T-helper 22 cell (primary cell): ENCODE measurements at regions not wholly inside any gene's neighbourhood (a gene's known extent, or its start where the extent isn't known, plus 50 kb on each side); places are given as distances from the start of the nearest gene placed in this dataset.

Experiments
- DNase-seq: peaks from one replicate; pipeline ENCODE4 v3.0.0-alpha.2; 2020; ENCODE audit warnings: low read depth

DNA sequence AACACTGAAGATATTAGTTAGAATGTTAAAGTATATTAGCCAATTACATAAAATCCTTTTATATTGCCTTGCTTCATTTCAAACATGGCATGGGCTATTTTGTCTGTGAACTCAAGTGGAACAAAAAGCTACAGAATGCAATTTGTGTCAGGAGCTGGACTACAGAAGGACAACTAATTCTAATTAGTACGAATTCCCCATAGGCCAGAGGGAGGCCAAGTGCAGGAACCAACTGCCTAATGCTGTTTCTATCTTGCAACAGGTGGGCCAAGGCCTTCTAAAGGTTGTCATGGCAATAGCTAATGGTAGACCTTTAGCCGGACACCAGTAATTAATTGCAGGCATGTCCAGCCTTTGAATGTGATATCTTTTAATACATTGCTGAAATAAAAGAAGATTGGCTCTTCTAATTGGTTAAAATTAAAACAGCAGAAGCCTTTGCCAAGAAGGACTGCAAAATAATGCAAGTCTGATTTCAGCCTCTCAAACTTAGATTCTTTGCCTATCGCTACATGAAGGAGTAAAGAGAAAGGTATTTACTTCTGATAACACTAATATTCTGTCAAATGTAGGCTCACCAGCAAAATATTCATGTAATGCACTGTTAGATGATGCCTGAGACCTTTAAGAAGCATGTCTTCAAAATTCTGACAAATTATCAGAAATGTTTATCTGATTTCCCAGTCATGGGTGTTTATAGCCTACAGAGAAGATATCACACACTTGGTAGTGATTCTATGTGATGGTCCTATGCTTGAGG lies 232.1 kb downstream of the LMO4 start:
- no peak for DNase-seq

DNA sequence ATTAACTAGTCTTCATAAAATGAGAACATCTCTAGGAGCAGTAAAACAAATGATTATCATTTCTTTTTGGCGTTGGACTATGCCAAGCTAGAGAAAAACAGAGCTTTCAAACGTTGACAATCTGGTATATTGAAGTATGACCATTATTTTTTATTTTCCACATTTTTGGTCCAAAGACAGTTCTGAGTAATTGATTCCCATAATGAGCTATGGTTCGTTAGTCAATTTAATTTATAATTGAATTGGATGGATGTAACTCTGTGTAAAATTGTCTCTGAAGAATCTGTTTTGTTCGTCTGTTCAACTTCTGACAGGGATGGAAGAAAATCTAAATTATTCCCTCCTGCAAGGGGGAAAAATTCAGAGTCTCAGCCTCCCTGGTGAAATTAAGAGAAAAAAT lies 234.5 kb downstream of the LMO4 start:
- DNase-seq: no peak

DNA sequence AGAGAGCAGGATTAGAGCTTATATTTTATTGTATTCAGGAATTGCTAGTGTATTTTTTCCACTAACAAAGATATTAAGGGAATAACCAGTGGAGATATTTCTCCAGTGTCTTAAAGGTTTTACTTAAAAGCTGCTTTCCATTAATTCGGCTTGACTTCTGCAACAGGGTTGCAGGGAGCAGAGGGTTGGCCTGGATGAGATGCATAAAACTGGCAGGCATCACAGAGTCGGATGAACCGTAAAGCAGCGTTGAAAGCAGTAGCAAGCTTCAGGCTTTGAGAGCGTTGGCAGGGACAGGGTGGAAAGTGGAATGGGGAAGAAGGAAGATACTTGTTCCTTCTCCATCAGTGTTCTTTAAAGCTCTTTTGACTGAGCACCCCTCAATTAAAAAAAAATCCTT lies 237.2 kb downstream of the LMO4 start:
- DNase-seq: no peak

DNA sequence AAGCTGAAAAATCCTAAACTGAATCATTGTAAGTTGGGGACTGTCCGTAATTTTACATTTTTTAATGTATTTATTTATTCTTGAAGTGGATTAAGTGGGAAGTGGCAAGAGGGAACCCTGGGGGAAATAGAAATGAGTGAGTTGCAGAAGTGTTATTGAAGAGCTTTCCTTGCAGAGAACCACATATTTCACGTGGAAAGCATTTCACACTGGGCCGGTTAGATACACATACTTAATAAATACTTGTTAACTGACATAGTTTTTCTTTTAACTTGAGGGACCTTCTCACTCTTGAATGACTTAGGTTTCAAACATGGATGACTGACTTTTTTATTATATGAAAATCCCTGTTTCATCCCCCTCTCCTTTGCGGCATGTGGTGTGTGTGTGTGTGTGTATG lies 239.3 kb downstream of the LMO4 start:
- DNase-seq: no peak

DNA sequence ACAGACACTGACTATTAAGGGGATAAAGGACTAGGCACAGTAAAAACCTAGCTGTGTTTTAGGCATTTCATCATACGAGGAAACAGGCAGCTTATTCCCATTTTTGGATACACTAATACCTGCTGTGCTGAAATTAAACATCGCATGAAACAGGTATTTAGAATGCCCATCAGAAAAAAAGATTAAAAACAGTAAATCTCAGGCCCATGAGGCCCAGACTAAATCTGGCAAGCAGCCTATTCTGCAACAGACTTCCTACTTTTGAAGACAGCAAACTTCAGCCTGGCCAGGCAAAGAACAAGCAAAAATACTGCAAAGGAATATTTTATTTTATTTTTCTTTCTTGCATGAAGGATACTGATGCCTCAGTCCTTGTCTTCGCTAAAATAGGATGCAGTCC lies 240.2 kb downstream of the LMO4 start:
- no peak for DNase-seq

DNA sequence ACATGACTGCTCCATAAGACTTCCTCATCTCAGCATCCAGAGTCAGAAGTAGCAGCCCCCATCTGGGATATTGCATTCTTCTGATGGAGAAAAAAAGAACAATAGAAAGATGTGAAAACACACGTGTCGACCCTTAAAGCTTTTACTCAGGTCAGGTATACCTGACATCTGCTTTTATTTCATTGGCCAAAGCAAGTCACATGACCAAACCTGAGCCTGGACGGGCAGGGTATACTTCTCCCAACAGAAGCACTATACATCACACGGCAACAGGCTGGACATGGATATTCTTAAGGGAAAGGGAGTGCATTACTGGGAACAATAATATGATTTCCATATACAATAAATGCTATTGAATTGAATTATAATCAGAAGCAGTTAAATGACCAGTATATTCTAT lies 243.3 kb downstream of the LMO4 start:
- no peak for DNase-seq

DNA sequence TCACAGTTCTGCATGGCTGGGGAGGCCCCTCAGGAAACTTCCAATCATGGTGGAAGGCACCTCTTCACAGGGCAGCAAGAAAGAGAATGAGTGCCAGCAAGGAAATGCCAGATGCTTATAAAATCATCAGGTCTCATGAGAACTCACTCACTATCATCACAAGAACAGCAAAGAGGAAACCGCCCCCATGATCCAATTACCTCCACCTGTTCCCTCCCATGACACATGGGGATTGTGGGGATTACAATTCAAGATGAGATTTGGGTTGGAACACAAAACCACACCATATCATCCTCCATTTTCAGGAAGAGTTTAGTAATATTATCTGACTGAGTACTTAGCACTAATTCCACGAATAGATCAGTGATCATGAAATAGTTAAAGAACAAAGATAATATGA lies 244.2 kb downstream of the LMO4 start:
- no peak for DNase-seq

DNA sequence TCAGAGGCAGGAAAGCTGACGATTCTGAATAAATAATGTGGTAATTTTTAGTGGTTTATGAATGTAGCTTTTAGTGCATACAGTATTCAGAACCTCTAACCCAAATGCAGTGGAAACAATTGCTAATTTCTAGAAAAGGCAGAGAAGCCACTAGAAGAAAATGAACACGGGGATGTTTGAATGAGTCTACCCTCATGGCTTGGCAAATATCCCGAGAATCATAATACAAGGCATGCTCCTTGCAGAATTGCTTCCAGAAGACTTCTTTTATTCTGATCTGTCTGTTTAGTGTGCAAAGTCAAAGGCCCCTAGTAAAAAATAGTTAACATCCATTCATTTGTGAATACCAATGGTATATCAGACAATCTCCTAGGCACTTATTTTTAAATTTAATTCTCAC lies 246.8 kb downstream of the LMO4 start:
- no peak for DNase-seq

DNA sequence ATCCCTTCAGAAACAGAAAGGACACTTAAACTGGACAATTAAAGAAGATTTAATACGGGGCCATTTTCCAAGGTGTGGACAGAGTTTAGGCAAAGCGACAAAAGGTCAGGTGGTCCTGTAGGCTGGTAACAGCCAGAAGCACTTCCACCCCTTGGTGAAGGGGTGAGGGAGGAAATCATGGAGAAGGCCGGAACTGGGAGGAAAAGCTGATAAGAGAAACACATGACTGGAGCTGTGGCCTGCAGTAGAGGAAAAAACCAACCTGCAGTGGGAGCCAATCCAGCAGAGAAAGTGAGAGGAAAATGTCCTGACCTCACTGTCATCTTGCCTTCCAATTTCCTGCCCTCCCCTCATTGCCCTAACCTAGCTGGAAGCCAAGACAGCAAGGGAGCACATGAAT lies 249.8 kb downstream of the LMO4 start:
- DNase-seq: no peak

DNA sequence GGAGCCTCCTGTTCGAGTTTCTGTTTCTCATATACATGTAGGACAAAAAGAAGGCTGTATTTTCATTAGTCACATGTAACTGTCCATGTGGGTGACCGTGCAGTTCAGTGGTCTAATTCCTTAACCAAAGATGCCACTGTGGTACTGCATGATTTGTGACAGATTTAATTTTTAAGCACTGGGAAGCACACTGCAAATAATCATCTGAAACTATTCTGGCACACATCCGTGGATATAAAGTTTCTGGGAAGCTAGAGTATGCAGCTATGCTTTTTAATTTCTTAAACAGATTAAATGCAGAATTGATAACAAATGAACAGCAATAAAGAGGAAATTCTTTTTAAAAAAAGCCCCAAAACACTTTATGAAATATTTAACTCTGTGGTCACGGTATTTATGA lies 254.8 kb downstream of the LMO4 start:
- DNase-seq: no peak

DNA sequence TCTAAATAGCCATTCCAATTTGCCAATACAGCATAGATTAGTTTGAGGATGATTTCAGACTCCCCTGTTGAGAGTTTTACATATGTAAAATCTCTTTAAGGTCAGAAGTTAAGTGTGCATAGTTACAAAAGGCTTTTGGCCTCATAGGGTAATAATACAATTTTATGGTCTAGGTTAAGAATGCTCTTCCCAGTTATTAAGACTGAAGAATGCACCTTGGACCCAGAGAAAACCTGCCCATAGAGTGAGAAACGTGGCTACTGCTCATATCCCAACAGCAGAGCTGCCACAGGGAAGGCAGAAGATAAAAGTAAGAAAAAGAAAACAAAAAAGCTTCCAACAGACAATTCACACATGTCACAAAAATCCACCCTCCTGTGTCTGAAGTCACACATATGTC lies 255.9 kb downstream of the LMO4 start:
- no peak for DNase-seq

DNA sequence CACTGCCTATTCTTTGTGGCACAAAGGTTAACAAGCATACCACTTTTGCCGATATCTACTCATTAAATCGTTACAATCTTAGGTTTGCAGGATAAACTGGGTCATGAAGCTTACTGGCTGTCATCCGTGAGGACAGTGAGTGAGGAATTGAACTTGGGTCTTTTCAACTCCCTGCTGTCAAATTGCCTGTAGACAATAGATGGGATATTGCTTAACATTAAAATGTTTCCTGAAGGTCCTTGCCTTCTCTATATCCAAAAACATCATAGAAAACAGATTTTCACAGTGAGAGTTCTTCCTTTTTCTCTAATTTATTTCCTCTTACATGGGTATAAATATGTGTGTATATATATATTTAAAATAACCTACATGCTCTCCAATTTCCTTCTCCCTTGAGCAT lies 257.8 kb downstream of the LMO4 start:
- no peak for DNase-seq

DNA sequence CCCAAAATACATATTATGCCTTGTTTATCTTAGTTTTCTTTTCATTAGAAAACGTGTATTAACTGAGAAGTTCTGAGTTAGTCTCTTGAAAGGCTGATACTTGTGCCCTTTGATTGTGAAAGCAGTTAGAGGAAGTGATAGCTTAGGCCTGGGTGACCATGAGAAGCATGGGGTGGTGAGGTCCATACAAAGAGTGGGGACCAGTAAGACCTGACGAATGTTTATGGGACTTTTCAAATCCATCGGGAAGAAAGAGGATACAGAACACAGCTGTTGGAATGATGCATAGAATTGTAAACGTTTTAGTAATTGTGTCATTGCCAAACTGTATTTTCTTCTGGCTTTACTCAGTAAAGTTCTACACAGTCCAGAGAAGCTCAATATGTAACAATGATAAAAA lies 259.8 kb downstream of the LMO4 start:
- no peak for DNase-seq

DNA sequence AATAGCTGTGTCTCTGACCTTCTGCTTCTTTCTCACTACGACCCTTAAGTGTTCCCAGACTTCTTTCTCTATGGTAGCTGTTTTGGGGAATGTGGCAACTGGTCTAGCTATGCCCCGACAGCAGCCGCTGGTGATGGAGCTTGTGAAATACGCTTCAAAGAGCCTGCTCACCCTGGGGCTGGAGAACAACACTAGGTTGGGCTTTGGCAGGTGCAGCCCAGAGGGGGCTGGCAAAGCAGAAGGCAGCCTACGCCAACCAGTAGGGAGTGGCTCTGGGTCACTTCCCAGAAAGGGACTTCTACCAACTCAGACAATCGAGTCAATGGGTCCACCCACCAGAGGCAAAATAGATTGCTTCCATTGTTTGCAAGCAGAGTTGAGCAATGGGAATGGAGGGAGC lies 262.8 kb downstream of the LMO4 start:
- no peak for DNase-seq

DNA sequence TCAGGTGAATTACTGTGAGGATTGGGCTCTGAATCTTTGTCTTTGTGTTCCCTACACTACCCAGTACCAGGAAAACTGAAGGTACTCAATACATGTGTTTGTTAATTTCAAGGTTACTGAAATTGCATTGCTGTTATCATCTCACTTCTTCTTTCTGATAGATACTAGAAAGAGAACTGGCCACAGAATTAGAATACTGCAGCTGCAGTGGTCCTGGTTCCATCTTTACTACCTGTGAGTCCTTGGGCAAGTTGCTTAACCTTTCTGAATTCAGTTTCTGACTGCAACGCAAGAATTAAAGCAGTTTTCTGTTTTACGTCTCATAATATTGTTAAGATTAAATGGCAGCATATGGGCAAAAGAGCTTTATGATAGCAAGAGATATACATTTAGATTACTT lies 263.5 kb downstream of the LMO4 start:
- no peak for DNase-seq

DNA sequence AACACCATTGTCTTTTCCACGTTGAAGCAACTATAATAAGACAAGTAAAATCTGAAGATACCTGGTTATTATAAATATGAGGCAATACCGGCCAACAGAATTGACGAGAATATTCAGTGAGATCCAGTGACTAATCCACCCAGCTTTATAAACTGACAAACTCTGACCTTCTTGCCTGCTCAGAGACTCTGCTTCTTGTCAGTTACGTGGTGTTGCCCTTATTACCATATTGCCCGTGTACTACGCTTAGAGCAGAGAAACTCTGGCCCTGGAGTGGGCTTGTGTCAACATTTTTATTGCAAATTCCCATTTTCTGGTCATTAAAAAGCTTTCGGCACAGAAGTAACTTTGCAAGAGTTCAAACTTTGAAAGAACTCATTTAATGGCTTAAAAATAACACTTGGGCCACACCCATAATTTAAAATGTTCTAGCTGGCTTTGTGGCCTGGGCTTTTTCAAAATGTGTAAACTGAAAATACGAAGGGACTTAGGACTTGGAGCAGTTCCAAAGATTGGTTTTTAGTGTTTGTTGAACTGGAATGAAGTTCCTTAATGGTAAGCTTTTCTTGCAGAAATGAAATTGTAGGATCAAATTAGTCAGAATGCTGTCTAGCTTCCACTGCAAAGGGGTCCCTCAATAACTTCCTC lies 266.2 kb downstream of the LMO4 start:
- DNase-seq: no peak

DNA sequence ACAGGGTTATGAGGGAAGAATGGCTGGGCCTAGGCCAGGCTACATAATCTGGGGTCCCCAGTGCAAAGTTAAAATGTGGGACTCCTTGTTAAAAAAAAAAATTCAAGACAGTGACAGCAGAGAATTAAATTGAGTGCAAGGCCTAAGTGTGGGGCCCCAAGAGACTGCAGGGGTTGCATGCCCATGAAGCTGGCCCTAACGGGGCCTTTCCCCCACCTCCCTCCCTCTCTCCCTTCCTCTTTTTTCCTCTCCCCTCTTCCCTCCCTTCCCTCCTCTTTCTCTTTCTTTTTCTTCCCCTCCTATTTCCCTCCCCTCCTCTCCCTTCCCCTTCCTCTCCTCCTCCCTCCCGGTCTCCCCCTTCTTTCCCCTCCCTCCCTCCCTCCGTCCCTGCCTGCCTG lies 266.7 kb downstream of the LMO4 start:
- DNase-seq: no peak

DNA sequence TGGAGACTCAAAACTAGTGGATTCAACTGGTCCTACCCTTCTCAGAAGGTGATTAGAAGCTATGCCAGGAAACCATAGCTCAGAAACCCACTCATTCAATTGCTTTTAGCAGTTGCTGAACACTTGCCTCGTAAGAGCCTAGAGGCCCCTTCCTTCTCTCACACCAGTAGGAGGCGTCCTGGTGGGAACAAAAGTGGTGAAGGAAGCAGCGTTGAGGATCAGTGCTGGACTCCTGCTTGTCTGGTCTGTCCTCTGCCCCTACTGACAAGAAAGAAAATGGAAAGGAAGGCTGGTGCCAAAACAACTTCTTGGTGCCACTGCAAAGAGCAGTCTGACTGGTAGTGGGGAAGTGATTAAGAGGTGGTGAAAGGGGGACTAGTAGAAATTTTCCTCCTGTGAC lies 269.7 kb downstream of the LMO4 start:
- DNase-seq: no peak

DNA sequence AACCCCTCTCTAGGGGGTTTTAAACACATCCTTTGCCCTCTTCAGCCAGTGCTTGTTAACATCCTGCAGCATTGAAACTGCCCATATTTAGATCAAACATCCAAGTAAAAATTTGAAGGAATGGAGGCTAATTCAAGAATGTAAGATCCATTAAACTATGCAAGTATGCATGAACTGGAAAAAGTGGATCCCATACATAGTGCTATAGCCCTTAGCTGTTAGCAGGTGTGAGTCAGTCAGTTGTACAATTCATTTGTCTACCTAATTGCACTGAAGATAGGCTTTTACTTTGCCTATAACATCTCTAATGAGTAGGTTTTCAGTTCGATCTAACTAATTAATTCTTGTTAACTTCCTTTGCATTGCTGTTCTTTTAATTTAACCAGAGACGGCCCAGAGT lies 270.9 kb downstream of the LMO4 start:
- no peak for DNase-seq

DNA sequence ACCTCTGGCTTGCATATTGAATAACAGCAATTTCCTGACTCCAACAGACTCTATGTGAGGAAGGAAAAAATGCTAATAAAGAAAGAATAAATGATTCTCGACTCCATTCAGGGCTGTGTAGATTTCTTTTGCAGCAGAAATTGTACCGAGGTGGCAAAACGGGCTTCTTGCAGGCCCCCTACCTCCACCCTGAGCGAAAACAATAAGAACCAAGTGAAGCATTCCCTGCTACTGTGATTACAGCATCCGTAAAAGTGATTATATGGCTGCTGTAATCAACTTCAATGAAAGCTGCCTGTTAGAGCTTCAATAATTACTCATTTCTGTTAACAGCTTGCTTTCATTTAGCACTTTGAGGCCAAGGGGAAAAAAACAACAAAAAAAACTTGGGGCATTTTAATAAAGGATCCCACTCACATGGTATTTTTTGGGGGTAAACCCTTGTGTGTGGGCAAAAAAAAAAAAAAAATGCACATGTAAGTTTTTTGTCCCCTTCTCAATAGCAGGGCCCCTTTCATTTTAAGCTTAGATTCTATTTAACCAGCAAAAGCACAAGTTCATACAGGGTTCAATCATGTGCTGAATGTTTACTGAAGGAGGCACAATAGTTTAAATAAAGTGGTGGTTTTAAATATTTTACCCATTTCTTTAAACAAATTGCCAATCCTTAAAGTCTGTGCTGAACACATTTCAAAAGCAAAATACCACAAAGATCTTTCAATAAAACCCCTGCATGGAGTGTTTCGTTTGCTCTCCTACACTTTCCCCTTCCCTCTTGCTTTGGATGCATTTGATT lies 271.6 kb downstream of the LMO4 start:
- DNase-seq: no peak

DNA sequence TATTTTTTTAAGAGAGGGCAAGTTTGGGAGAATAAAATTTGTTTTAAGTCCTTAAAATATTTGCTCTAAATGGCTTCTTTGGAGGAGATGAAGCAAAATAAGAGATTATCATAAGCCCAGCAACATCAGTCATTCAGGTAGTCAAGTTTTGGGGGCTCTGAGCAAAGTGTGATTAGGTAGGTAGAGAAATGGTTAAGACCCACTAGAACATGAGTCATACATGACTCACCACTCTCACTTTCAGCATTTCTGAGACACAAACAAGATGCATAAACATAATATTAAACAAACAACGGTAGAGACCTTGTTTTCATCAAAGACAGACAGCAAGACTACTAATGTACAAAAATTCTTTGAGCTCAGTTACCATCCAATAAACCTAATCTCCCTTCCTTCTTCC lies 272.2 kb downstream of the LMO4 start:
- no peak for DNase-seq

DNA sequence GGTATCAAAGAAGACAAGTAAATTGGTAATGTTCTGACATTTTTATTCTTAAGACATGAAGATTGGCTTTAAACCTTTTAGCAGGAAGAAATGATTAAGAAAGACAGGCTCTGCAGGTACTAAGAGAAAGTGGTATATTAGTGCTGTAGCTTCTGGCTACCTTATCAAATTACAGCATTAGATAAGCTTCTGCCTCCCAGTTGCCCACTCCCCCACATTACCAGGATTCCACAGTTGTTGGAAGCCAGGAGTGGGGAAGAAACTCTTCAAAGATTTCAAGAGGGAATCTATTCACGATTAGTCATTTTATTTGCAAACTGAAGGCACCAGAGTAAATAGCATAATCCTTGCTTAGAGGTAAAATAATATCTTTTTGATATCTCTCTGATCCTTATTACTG lies 274.9 kb downstream of the LMO4 start:
- no peak for DNase-seq

DNA sequence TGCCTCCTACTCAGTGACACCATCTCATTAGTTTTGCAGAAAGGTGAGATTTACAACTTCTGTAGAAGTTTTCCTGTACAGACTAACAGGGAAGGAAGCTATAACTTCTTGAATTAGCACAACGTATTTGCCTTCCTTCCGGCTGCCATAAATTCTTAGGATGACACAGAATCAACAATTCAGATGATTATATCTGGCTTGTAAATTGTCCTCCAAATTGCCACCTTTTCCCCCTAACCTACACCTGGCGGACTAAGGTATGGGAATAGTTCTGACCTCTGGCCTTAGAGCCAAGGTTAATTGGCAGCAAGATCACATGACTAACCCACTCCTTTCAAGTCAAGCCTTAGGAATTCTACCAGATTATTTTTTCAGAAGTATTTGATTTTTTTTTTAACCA lies 284.3 kb downstream of the LMO4 start:
- DNase-seq: no peak
